ENCODE measurements at regions not wholly inside any gene's neighbourhood (a gene's known extent, or its start where the extent isn't known, plus 50 kb on each side); places are given as distances from the start of the nearest gene placed in this dataset.

DNA sequence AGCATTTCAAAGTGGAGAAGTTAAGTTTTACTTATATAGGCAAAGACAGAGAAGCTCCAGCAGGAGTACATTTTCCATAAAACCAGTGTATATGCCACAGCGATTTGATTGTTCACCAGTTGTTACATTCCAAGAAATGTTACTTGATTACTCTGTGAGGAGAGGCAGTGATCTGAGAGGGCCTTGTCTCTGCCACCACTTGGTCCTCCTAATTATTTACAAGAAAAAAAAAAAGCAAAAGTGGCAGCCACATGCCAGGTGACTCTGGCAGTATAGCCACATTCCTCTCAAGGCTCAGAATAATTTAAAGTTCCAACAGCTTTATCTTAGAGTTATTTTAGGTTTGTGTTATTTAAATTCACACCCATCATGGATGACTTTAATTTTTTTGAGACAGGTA lies 1077.8 kb downstream of the ZPLD1 start:
- Histone ChIP-seq H3K79me1 (ENCODE audit: insufficient read depth, low read depth, low read length, poor library complexity, severe bottlenecking) (no peaks in the 10 kb centered on the region), H3K18ac (ENCODE audit: insufficient read length, low read depth, low read length) (no peak overlapping the region), H3K23me2 (ENCODE audit: insufficient read length, low read depth, low read length, poor library complexity, severe bottlenecking) (no peaks in the 10 kb centered on the region), H3T11ph (ENCODE audit: low read length) (no peak overlapping the region), H3K79me2 (ENCODE audit: insufficient read depth, low read length) (no peaks in the 10 kb centered on the region), H2BK20ac (ENCODE audit: low read depth, low read length, poor library complexity, severe bottlenecking) (no peak overlapping the region), H3K4me2 (ENCODE audit: insufficient read depth, insufficient read length, low read length) (no peak overlapping the region), H2BK12ac (ENCODE audit: insufficient read length, low read depth, low read length) (no peak overlapping the region), H4K8ac (replicated peaks; ENCODE audit: insufficient read length, low read depth, low read length) (no peak overlapping the region), H3K9ac (ENCODE audit: extremely low read depth, insufficient read length, low read length) (no peak overlapping the region), H4K20me1 (ENCODE audit: control insufficient read depth, insufficient read depth, insufficient read length) (no peaks in the 10 kb centered on the region), H2AFZ (ENCODE audit: low read length) (no peak overlapping the region), H2BK15ac (ENCODE audit: low read depth, low read length) (no peak overlapping the region), H3K4me1 (ENCODE audit: insufficient read depth, low read length) (no peaks in the 10 kb centered on the region), H2BK5ac (ENCODE audit: insufficient read length, low read length) (no peak overlapping the region), H3K4ac (ENCODE audit: low read depth, low read length) (no peak overlapping the region), H4K91ac (ENCODE audit: insufficient read length, low read depth, low read length) (no peak overlapping the region), H3K27ac (ENCODE audit: insufficient read length, low read depth, low read length) (no peak overlapping the region), H4K5ac (ENCODE audit: insufficient read length, low read depth, low read length) (no peak overlapping the region), H3K23ac (ENCODE audit: insufficient read length, low read depth, low read length) (no peak overlapping the region), H2AK5ac (ENCODE audit: insufficient read length, low read length) (no peak overlapping the region), H3K27me3 (ENCODE audit: insufficient read depth, low read length) (no peaks in the 10 kb centered on the region), H2BK120ac (ENCODE audit: low read depth, low read length, poor library complexity, severe bottlenecking) (no peak overlapping the region), H3K56ac (ENCODE audit: insufficient read length, low read depth, low read length) (no peak overlapping the region), H3K9me3 (ENCODE audit: control insufficient read depth, low read depth, low read length) (no peaks in the 10 kb centered on the region), H3K14ac (ENCODE audit: insufficient read depth, low read length) (no peak overlapping the region)
- TF ChIP-seq, protein P1, sequence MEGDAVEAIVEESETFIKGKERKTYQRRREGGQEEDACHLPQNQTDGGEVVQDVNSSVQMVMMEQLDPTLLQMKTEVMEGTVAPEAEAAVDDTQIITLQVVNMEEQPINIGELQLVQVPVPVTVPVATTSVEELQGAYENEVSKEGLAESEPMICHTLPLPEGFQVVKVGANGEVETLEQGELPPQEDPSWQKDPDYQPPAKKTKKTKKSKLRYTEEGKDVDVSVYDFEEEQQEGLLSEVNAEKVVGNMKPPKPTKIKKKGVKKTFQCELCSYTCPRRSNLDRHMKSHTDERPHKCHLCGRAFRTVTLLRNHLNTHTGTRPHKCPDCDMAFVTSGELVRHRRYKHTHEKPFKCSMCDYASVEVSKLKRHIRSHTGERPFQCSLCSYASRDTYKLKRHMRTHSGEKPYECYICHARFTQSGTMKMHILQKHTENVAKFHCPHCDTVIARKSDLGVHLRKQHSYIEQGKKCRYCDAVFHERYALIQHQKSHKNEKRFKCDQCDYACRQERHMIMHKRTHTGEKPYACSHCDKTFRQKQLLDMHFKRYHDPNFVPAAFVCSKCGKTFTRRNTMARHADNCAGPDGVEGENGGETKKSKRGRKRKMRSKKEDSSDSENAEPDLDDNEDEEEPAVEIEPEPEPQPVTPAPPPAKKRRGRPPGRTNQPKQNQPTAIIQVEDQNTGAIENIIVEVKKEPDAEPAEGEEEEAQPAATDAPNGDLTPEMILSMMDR (conservative IDR thresholded peaks at IDR 0.05), result no peak
- WGBS (ENCODE audit: extremely low coverage, insufficient read length, low lambda C conversion rate), result no CpG with 5 or more reads among the region's 1 CpG
- Mint-ChIP-seq H3K27ac (no peak overlapping the region), H3K4me3 (no peak overlapping the region), H3K4me1 (peaks cover 0 to 10% of the 10 kb centered on the region in 2 experiments; a peak in 1 of 4 replicates), H3K9me3 (peaks cover 0 to 3% of the 10 kb centered on the region in 2 experiments; a peak in 2 of 5 replicates), H3K27me3 (ENCODE audit: low read depth) (no peaks in the 10 kb centered on the region), H3K36me3 (ENCODE audit: insufficient read depth in 1 of 3, low read depth in 3 of 3) (no peaks in the 10 kb centered on the region; a peak in 1 of 7 replicates)
- no peak for DNase-seq
